Left lung (tissue), 4 donors: ENCODE measurements at regions not wholly inside any gene's neighbourhood (a gene's known extent, or its start where the extent isn't known, plus 50 kb on each side); places are given as distances from the start of the nearest gene placed in this dataset.

Source experiments
- ATAC-seq: fragments of 200-7000 bp; cut with Tn5 transposase; one replicate; pipeline ENCODE4 v1.9.1; 2020; ENCODE audit warnings: moderate library complexity
- DNase-seq, 4 donors: peaks; one replicate each; pipeline ENCODE4 v3.0.0-alpha.2; 2013 to 2020
- H3K27ac ChIP-seq, 2 donors: fragments of 200-600 bp; sonication (generic) in 1 of 2; one replicate each; pipeline versions ENCODE4 v1.5.0 to v1.8.0; 2020 to 2021
- H3K27me3 ChIP-seq, 2 donors: fragments of 200-600 bp; sonication (generic) in 1 of 2; one replicate each; pipeline versions ENCODE4 v1.5.0 to v1.8.0; 2020 to 2021
- H3K36me3 ChIP-seq, 2 donors: fragments of 200-600 bp; sonication (generic) in 1 of 2; one replicate each; pipeline versions ENCODE4 v1.5.0 to v1.8.0; 2020 to 2021
- H3K4me1 ChIP-seq, 2 donors: fragments of 200-600 bp; one replicate each; pipeline ENCODE4 v1.8.0; 2021
- H3K4me3 ChIP-seq, 2 donors: fragments of 200-600 bp; sonication (generic) in 1 of 2; one replicate each; pipeline versions ENCODE4 v1.5.0 to v1.8.0; 2020 to 2021; ENCODE audit warnings: mild to moderate bottlenecking in 1 of 2
- H3K9me3 ChIP-seq, 2 donors: fragments of 200-600 bp; sonication (generic) in 1 of 2; one replicate each; pipeline versions ENCODE4 v1.5.0 to v1.8.0; 2020 to 2021
- CTCF ChIP-seq, 2 donors: fragments of 200-600 bp; sonication (generic) in 1 of 2; IDR thresholded peaks; one replicate each; pipeline versions ENCODE4 v1.5.0 to v1.8.0; 2021; ENCODE audit warnings: antibody characterized with exemption in 2 of 2
- intact Hi-C, 2 donors: fragments of 100-400 bp; cut with DNase I; formaldehyde crosslinking; loops; one replicate each; pipeline versions ENCODE4 v1.11.2 to v1.14.2; 2022
- donor health status: DM: no; HTN: yes; CAD: no.
- donor health status: DM: no; HTN: no; CAD: no.

- Histone ChIP-seq H3K9me3 (no peaks in the 10 kb centered on the region), H3K27me3 (no peaks in the 10 kb centered on the region), H3K4me1 (peaks cover 6 to 12% of the 10 kb centered on the region in 2 donors), H3K27ac (no peak overlapping the region), H3K4me3 (no peak overlapping the region), H3K36me3 (no peaks in the 10 kb centered on the region)
- intact Hi-C loops, result no loop called here
- TF ChIP-seq CTCF (IDR thresholded peaks at IDR 0.05), result no peak
- no peak for DNase-seq
- ATAC-seq, result no peak
Measured at GRCh38 chr6:134449781-134450180, 131.9 kb upstream of the SGK1 start.

GRCh38 chr6:134449004-134449403 is 131.1 kb upstream of the SGK1 start:
- H3K9me3 ChIP-seq, result no peaks in the 10 kb centered on the region
- no peak for ATAC-seq
- DNase-seq, result no peak
- TF ChIP-seq CTCF (IDR thresholded peaks at IDR 0.05), result no peak
- peaks cover 6 to 12% of the 10 kb centered on the region in 2 donors for H3K4me1 ChIP-seq
- H3K4me3 ChIP-seq, result no peak overlapping the region
- no peaks in the 10 kb centered on the region for H3K27me3 ChIP-seq
- intact Hi-C loops, result no loop called here
- no peaks in the 10 kb centered on the region for H3K36me3 ChIP-seq
- no peak overlapping the region for H3K27ac ChIP-seq

- Histone ChIP-seq H3K4me3 (no peak overlapping the region), H3K36me3 (no peaks in the 10 kb centered on the region), H3K9me3 (no peaks in the 10 kb centered on the region), H3K4me1 (peaks cover 6 to 12% of the 10 kb centered on the region in 2 donors), H3K27ac (peak overlapping the region; percentile 31 to 36), H3K27me3 (no peaks in the 10 kb centered on the region)
- ATAC-seq, result peak; percentile 47
- intact Hi-C loops, result no loop called here
- no peak for TF ChIP-seq CTCF (IDR thresholded peaks at IDR 0.05)
- DNase-seq, result no peak
Measured at GRCh38 chr6:134447883-134448387, 130.0 kb upstream of the SGK1 start.

- Histone ChIP-seq H3K9me3 (no peaks in the 10 kb centered on the region), H3K27me3 (no peaks in the 10 kb centered on the region), H3K4me3 (no peak overlapping the region), H3K36me3 (no peaks in the 10 kb centered on the region), H3K4me1 (peaks cover 6 to 12% of the 10 kb centered on the region in 2 donors), H3K27ac (peak overlapping the region; percentile 31 to 36)
- peak in 1 of 4 donors; percentile 24 for DNase-seq
- peak; percentile 57 for ATAC-seq
- TF ChIP-seq CTCF (IDR thresholded peaks at IDR 0.05), result no peak
- intact Hi-C loops, result no loop called here
Measured at GRCh38 chr6:134447423-134447822, 129.5 kb upstream of the SGK1 start.

- DNase-seq, result no peak
- no peak overlapping the region for H3K27ac ChIP-seq
Measured at GRCh38 chr6:134446896-134447295, 129.0 kb upstream of the SGK1 start.

More at GRCh38 chr6:134446896-134447295, 129.0 kb upstream of the SGK1 start:
- TF ChIP-seq CTCF (IDR thresholded peaks at IDR 0.05), result no peak
- no peak for ATAC-seq
- H3K9me3 ChIP-seq, result no peaks in the 10 kb centered on the region
- H3K4me3 ChIP-seq, result no peak overlapping the region
- peaks cover 6 to 12% of the 10 kb centered on the region in 2 donors for H3K4me1 ChIP-seq
- no peaks in the 10 kb centered on the region for H3K27me3 ChIP-seq
- no peaks in the 10 kb centered on the region for H3K36me3 ChIP-seq
- intact Hi-C loops, result no loop called here
